Hepatocyte (in vitro differentiated cells): ENCODE measurements at regions not wholly inside any gene's neighbourhood (a gene's known extent, or its start where the extent isn't known, plus 50 kb on each side); places are given as distances from the start of the nearest gene placed in this dataset.

ENCODE experiments used
- EZH2 ChIP-seq: fragments of 200-600 bp; sonication (generic); IDR thresholded peaks from 2 replicates; pipeline ENCODE4 v1.6.1; 2016; ENCODE audit warnings: antibody characterized with exemption, mild to moderate bottlenecking, borderline replicate concordance
- EZH2phosphoT487 ChIP-seq: fragments of 200-600 bp; sonication (generic); IDR thresholded peaks from one replicate; pipeline ENCODE4 v1.6.1; 2018; ENCODE audit warnings: antibody characterized with exemption, mild to moderate bottlenecking, low read depth, moderate library complexity; ENCODE audit not compliant: unreplicated experiment, severe bottlenecking
- TF ChIP-seq, protein P1 (sequence below): fragments of 200-600 bp; sonication (generic); IDR thresholded peaks from 2 replicates; pipeline ENCODE4 v1.5.1; 2016; ENCODE audit warnings: antibody characterized with exemption, mild to moderate bottlenecking; ENCODE audit not compliant: poor library complexity

DNA sequence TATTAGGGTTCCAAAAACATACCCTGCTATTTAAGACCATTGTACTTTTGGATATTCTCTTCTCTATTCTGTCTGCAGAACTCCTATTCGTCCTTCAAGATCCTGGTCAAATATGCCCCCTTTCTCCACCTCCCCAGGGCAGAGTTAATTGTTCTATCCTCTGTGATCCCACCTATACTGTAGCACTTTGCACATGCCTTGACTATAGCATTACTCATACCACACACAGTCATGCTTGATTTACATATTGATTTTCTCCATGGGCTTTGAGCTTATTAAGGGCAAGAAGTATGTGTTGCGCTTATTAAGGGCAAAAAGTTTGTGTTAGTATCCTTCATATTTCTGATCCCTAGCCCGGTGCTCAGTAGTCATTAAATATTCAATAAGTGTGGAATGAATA lies 263.7 kb upstream of the CADM1 start:
- TF ChIP-seq, protein P1, sequence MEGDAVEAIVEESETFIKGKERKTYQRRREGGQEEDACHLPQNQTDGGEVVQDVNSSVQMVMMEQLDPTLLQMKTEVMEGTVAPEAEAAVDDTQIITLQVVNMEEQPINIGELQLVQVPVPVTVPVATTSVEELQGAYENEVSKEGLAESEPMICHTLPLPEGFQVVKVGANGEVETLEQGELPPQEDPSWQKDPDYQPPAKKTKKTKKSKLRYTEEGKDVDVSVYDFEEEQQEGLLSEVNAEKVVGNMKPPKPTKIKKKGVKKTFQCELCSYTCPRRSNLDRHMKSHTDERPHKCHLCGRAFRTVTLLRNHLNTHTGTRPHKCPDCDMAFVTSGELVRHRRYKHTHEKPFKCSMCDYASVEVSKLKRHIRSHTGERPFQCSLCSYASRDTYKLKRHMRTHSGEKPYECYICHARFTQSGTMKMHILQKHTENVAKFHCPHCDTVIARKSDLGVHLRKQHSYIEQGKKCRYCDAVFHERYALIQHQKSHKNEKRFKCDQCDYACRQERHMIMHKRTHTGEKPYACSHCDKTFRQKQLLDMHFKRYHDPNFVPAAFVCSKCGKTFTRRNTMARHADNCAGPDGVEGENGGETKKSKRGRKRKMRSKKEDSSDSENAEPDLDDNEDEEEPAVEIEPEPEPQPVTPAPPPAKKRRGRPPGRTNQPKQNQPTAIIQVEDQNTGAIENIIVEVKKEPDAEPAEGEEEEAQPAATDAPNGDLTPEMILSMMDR: no peak
- TF ChIP-seq EZH2 (no peak), EZH2phosphoT487 (no peak)
